Smooth muscle cell (in vitro differentiated cells): ENCODE measurements at regions not wholly inside any gene's neighbourhood (a gene's known extent, or its start where the extent isn't known, plus 50 kb on each side); places are given as distances from the start of the nearest gene placed in this dataset.

Experiments used
- DNase-seq: peaks from one replicate; lab custom pipeline; 2025; ENCODE audit not compliant: unreplicated experiment; lab: John Stamatoyannopoulos, UW
- H2AFZ ChIP-seq: fragments of 200-600 bp; sonication (generic); 2 replicates; pipeline ENCODE4 v1.6.0; 2016; ENCODE audit warnings: antibody characterized with exemption, low read depth, mild to moderate bottlenecking
- H3F3A ChIP-seq: fragments of 200-600 bp; sonication (generic); 2 replicates; pipeline ENCODE4 v1.6.0; 2017; ENCODE audit warnings: antibody characterized with exemption, low read depth
- H3K27ac ChIP-seq: fragments of 200-600 bp; sonication (generic); 2 replicates; pipeline ENCODE4 v1.5.1; 2016; ENCODE audit warnings: low read depth, mild to moderate bottlenecking
- H3K27me3 ChIP-seq: fragments of 200-600 bp; sonication (generic); 2 replicates; pipeline ENCODE4 v1.6.1; 2016; ENCODE audit warnings: low read depth, mild to moderate bottlenecking
- H3K36me3 ChIP-seq: fragments of 200-600 bp; sonication (generic); 2 replicates; pipeline ENCODE4 v1.5.1; 2016; ENCODE audit warnings: low read depth
- H3K4me1 ChIP-seq: fragments of 200-600 bp; sonication (generic); 2 replicates; pipeline ENCODE4 v1.5.1; 2016; ENCODE audit warnings: low read depth
- H3K4me2 ChIP-seq: fragments of 200-600 bp; sonication (generic); 2 replicates; pipeline ENCODE4 v1.6.0; 2016; ENCODE audit warnings: mild to moderate bottlenecking
- H3K4me3 ChIP-seq: fragments of 200-600 bp; sonication (generic); 2 replicates; pipeline ENCODE4 v1.5.1; 2016; ENCODE audit warnings: mild to moderate bottlenecking
- H3K79me2 ChIP-seq: fragments of 200-600 bp; sonication (generic); 2 replicates; pipeline ENCODE4 v1.6.0; 2016; ENCODE audit warnings: low read depth, mild to moderate bottlenecking
- H3K9ac ChIP-seq: fragments of 200-600 bp; sonication (generic); 2 replicates; pipeline ENCODE4 v1.6.0; 2016; ENCODE audit warnings: low read depth
- H3K9me3 ChIP-seq: fragments of 200-600 bp; sonication (generic); replicated peaks from 2 replicates; pipeline ENCODE4 v1.5.1; 2016; ENCODE audit warnings: low read depth
- H4K20me1 ChIP-seq: fragments of 200-600 bp; sonication (generic); 2 replicates; pipeline ENCODE4 v1.6.0; 2016; ENCODE audit warnings: low read depth
- CTCF ChIP-seq: fragments of 200-600 bp; sonication (generic); IDR thresholded peaks from 2 replicates; pipeline ENCODE4 v1.5.1; 2017; ENCODE audit warnings: borderline replicate concordance, mild to moderate bottlenecking, antibody characterized with exemption; ENCODE audit not compliant: insufficient read depth, poor library complexity, severe bottlenecking
- WGBS: methylation state at CpG from one replicate; pipeline ENCODE4 v1.1.7; 2016; ENCODE audit warnings: low lambda C conversion rate; 5-methylcytosine and 5-hydroxymethylcytosine counted together

- no peak overlapping the region for H3K4me3 ChIP-seq
- H3K27ac ChIP-seq = no peak overlapping the region
- no peaks in the 10 kb centered on the region for H3K36me3 ChIP-seq
- H3K79me2 ChIP-seq = no peaks in the 10 kb centered on the region
- no peak overlapping the region for H3K9ac ChIP-seq
- no peaks in the 10 kb centered on the region for H3F3A ChIP-seq
- no peak overlapping the region for H2AFZ ChIP-seq
- WGBS = 90% methylated on average over 5 of the region's 5 CpGs
- H3K4me2 ChIP-seq = no peak overlapping the region
- no peak for DNase-seq
- no peaks in the 10 kb centered on the region for H3K27me3 ChIP-seq
- no peaks in the 10 kb centered on the region for H3K4me1 ChIP-seq
- H3K9me3 ChIP-seq = no peaks in the 10 kb centered on the region
- no peak for TF ChIP-seq CTCF
- no peaks in the 10 kb centered on the region for H4K20me1 ChIP-seq
These were observed 114.9 kb downstream of the LRATD1 start for GRCh38 chr2:14747447-14747846.

- H3K27me3 ChIP-seq = no peaks in the 10 kb centered on the region
- no peaks in the 10 kb centered on the region for H3K9me3 ChIP-seq
- H2AFZ ChIP-seq = no peak overlapping the region
- no peaks in the 10 kb centered on the region for H3K79me2 ChIP-seq
- H3K36me3 ChIP-seq = no peaks in the 10 kb centered on the region
- no peak for DNase-seq
- no peak overlapping the region for H3K9ac ChIP-seq
- WGBS = 83% methylated on average over 1 of the region's 1 CpG
- no peaks in the 10 kb centered on the region for H3F3A ChIP-seq
- H3K4me3 ChIP-seq = no peak overlapping the region
- no peaks in the 10 kb centered on the region for H3K4me1 ChIP-seq
- no peak overlapping the region for H3K27ac ChIP-seq
- H4K20me1 ChIP-seq = no peaks in the 10 kb centered on the region
- TF ChIP-seq CTCF = no peak
- no peak overlapping the region for H3K4me2 ChIP-seq
These were observed 117.4 kb downstream of the LRATD1 start for GRCh38 chr2:14749884-14750283.

- Histone ChIP-seq H3K36me3 (no peaks in the 10 kb centered on the region), H3K9me3 (no peaks in the 10 kb centered on the region), H3K4me2 (no peak overlapping the region), H2AFZ (no peak overlapping the region), H4K20me1 (no peaks in the 10 kb centered on the region), H3K4me1 (no peaks in the 10 kb centered on the region), H3K4me3 (no peak overlapping the region), H3K27ac (no peak overlapping the region), H3K9ac (no peak overlapping the region), H3K79me2 (no peaks in the 10 kb centered on the region), H3K27me3 (no peaks in the 10 kb centered on the region), H3F3A (peaks cover 5% of the 10 kb centered on the region)
- no peak for TF ChIP-seq CTCF
- 81% methylated on average over 5 of the region's 5 CpGs for WGBS
- DNase-seq = no peak
These were observed 117.9 kb downstream of the LRATD1 start for GRCh38 chr2:14750433-14750832.

GRCh38 chr2:14751581-14751980 lies 119.1 kb downstream of the LRATD1 start:
- Histone ChIP-seq H3K9ac (no peak overlapping the region), H4K20me1 (no peaks in the 10 kb centered on the region), H3K4me1 (no peaks in the 10 kb centered on the region), H3K79me2 (no peaks in the 10 kb centered on the region), H2AFZ (no peak overlapping the region), H3K27ac (no peak overlapping the region), H3K4me2 (no peak overlapping the region), H3K9me3 (no peaks in the 10 kb centered on the region), H3K4me3 (no peak overlapping the region), H3F3A (peaks cover 12% of the 10 kb centered on the region), H3K27me3 (no peaks in the 10 kb centered on the region), H3K36me3 (no peaks in the 10 kb centered on the region)
- WGBS = 76% methylated on average over 5 of the region's 5 CpGs
- no peak for TF ChIP-seq CTCF
- DNase-seq = no peak
